Ishikawa (cell line): ENCODE measurements at regions not wholly inside any gene's neighbourhood (a gene's known extent, or its start where the extent isn't known, plus 50 kb on each side); places are given as distances from the start of the nearest gene placed in this dataset.

Experiments used
- CEBPB ChIP-seq: IDR thresholded peaks from 2 replicates; pipeline ENCODE4 v1.6.1; 2012
- CREB1 ChIP-seq: IDR thresholded peaks from 2 replicates; pipeline ENCODE4 v1.6.1; 2012; ENCODE audit warnings: low read depth
- EGR1 ChIP-seq: IDR thresholded peaks from 2 replicates; pipeline ENCODE4 v1.6.1; 2012
- EP300 ChIP-seq: IDR thresholded peaks from 2 replicates; pipeline ENCODE4 v1.6.1; 2012; ENCODE audit warnings: borderline replicate concordance
- FOXM1 ChIP-seq: IDR thresholded peaks from 2 replicates; pipeline ENCODE4 v1.6.1; 2012; ENCODE audit warnings: low read depth, borderline replicate concordance
- NFIC ChIP-seq: IDR thresholded peaks from 2 replicates; pipeline ENCODE4 v1.6.1; 2012
- RAD21 ChIP-seq: IDR thresholded peaks from 2 replicates; pipeline ENCODE4 v1.6.1; 2012; ENCODE audit warnings: low read depth
- TAF1 ChIP-seq: IDR thresholded peaks from 2 replicates; pipeline ENCODE4 v1.6.1; 2012; ENCODE audit warnings: low read depth, mild to moderate bottlenecking
- TCF12 ChIP-seq: IDR thresholded peaks from 2 replicates; pipeline ENCODE4 v1.6.1; 2012; ENCODE audit warnings: low read depth
- TEAD4 ChIP-seq: IDR thresholded peaks from 2 replicates; pipeline ENCODE4 v1.6.1; 2012
- YY1 ChIP-seq: IDR thresholded peaks from 2 replicates; pipeline ENCODE4 v1.6.1; 2012; ENCODE audit warnings: low read depth
- ZBTB7A ChIP-seq: IDR thresholded peaks from 2 replicates; pipeline ENCODE4 v1.6.1; 2012; ENCODE audit warnings: low read depth
- TF ChIP-seq, protein P1 (sequence below): IDR thresholded peaks from 2 replicates; pipeline ENCODE4 v1.6.1; 2012; ENCODE audit warnings: low read depth, mild to moderate bottlenecking
- TF ChIP-seq, protein P2 (sequence below): IDR thresholded peaks from 2 replicates; pipeline ENCODE4 v1.6.1; 2012
- TF ChIP-seq, protein P3 (sequence below): IDR thresholded peaks from 2 replicates; pipeline ENCODE4 v1.6.1; 2012

DNA sequence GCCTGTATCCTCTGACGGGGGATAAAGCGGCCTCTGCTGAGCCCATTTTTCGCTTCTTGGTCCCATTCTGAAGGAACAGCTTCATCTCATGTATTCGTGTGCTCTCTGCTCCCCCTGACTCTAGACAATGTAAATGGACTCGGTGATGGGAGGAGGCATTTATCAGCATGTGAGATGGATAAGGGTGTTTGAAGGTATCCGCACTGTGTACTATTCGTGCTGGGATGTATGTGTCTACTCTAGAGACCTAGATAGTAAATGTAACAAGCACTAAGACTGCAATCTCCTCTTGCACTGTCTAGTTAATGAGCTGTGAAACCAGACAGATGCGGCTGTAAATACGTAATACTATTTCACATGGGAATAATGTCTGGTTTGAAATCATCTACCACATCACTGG is 134.6 kb upstream of the ARGLU1 start:
- TF ChIP-seq YY1 (no peak), ZBTB7A (no peak), EP300 (no peak), RAD21 (no peak), CREB1 (no peak), NFIC (no peak), TAF1 (no peak), TCF12 (no peak), EGR1 (no peak), FOXM1 (no peak), TEAD4 (no peak), CEBPB (no peak)
- TF ChIP-seq, protein P1, sequence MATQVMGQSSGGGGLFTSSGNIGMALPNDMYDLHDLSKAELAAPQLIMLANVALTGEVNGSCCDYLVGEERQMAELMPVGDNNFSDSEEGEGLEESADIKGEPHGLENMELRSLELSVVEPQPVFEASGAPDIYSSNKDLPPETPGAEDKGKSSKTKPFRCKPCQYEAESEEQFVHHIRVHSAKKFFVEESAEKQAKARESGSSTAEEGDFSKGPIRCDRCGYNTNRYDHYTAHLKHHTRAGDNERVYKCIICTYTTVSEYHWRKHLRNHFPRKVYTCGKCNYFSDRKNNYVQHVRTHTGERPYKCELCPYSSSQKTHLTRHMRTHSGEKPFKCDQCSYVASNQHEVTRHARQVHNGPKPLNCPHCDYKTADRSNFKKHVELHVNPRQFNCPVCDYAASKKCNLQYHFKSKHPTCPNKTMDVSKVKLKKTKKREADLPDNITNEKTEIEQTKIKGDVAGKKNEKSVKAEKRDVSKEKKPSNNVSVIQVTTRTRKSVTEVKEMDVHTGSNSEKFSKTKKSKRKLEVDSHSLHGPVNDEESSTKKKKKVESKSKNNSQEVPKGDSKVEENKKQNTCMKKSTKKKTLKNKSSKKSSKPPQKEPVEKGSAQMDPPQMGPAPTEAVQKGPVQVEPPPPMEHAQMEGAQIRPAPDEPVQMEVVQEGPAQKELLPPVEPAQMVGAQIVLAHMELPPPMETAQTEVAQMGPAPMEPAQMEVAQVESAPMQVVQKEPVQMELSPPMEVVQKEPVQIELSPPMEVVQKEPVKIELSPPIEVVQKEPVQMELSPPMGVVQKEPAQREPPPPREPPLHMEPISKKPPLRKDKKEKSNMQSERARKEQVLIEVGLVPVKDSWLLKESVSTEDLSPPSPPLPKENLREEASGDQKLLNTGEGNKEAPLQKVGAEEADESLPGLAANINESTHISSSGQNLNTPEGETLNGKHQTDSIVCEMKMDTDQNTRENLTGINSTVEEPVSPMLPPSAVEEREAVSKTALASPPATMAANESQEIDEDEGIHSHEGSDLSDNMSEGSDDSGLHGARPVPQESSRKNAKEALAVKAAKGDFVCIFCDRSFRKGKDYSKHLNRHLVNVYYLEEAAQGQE = no peak
- TF ChIP-seq, protein P2, sequence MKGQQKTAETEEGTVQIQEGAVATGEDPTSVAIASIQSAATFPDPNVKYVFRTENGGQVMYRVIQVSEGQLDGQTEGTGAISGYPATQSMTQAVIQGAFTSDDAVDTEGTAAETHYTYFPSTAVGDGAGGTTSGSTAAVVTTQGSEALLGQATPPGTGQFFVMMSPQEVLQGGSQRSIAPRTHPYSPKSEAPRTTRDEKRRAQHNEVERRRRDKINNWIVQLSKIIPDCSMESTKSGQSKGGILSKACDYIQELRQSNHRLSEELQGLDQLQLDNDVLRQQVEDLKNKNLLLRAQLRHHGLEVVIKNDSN = no peak
- TF ChIP-seq, protein P3, sequence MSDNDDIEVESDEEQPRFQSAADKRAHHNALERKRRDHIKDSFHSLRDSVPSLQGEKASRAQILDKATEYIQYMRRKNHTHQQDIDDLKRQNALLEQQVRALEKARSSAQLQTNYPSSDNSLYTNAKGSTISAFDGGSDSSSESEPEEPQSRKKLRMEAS = no peak

DNA sequence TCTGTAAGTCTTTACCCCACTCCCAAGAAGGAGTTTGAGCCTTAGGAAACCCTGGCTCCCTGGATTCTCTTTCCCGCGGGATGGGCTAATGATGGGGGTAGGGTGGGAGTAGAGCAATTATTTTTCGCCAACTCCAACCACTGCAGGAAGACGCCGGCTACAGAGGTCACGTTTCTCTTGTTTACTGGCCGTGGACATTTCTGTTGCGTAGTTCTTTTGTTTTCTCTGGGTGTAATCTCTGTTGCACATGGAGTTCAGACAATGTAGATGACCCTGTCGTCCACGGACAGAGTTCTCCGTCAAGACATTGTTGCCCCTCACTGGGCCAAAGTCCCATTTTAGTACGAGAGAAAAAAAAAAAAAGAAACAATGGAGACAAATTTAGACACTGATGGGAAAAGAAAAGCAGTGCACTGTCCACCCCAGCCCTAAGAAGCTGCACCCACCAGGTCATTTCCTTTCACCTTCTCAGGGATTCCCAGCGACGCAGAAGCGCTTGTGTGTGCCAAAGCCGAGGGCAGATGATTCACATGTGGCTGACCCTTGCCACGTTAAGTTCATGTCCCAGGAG is 133.9 kb upstream of the ARGLU1 start:
- TF ChIP-seq YY1 (no peak), RAD21 (no peak), EGR1 (no peak), CEBPB (no peak), TCF12 (no peak), TEAD4 (no peak), NFIC (no peak), CREB1 (no peak), TAF1 (no peak), EP300 (no peak), ZBTB7A (no peak), FOXM1 (no peak)
- TF ChIP-seq, protein P3 = no peak
- TF ChIP-seq, protein P1 = no peak
- TF ChIP-seq, protein P2 = no peak

DNA sequence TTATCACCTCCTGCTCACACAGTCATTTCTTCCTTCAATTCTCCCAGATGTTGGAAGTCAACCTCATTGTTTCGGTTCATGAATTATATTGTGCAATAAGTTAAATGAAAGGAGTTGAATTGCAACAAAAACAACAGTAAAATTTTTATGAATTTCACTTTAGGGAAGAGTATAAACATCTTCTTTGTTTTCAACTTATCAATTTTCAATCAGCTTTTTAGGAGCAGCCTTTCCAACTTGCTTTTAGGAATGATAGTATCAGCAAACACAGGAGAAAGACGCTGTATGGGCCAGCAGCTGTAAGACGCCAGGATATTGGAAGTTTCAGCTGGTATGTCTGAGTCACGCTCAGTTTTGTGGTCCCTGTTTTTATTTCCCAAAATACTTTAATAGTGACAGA is 132.5 kb upstream of the ARGLU1 start:
- TF ChIP-seq CEBPB (no peak), EGR1 (no peak), RAD21 (no peak), YY1 (no peak)

DNA sequence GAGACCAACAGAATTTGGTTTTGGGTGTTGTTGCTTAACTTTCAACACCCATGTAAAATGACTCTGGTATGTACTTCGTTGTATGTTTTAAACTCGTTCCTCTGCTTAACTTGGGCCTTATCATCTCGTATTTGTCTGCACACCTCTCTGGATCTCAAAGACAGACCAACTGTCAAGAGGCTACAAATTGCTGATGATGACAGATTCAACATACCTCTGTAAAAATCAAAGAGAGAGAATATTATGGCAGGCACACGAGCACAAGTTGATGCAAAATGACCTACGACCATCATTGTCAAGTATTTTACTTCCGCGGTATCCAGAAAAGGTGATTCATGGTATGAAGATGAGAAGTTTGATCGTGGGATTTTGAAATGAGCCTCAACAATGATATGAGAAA is 132.1 kb upstream of the ARGLU1 start:
- TF ChIP-seq YY1 = no peak
- TF ChIP-seq, protein P2 = no peak
- no peak for TF ChIP-seq TAF1
- TF ChIP-seq, protein P1 = no peak
- TF ChIP-seq ZBTB7A = no peak

DNA sequence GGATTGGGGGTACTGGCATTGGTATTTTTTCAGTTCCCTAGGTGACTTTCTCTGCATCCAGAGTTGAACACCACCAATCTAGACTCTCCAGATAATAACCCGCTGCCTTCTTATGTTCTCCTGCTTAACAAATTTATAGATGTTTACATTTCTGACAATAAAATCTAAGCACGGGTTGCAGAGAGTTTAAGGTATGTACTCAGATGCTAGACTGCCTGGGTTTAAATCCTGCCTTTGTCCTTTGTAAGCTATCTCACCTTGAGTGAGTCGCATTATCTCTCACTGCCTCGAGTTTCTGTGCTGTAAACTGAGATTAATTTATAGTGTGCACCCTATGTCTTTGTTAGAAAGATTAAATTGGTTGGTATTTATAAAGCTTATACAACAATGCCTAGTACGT is 131.4 kb upstream of the ARGLU1 start:
- TF ChIP-seq TCF12 (no peak), YY1 (no peak), EGR1 (no peak)
